Renal cortex interstitium (tissue), 11 donors: ENCODE measurements at regions not wholly inside any gene's neighbourhood (a gene's known extent, or its start where the extent isn't known, plus 50 kb on each side); places are given as distances from the start of the nearest gene placed in this dataset.
"Not testable (repeated sequence)": the region's sequence is repeated elsewhere in the genome, so short reads cannot be mapped to it uniquely, and the experiment has no call there.

Source experiments
- DNase-seq, 11 donors: peaks; one replicate each; pipeline ENCODE4 v3.0.0-alpha.2; 2013; ENCODE audit warnings: low read depth in 9 of 11, low spot score in 4 of 11; ENCODE audit errors: extremely low read depth in 1 of 11

- DNase-seq = no peak
Measured at GRCh38 chr1:219741011-219741970, 128.4 kb upstream of the ZC3H11B start.

DNA sequence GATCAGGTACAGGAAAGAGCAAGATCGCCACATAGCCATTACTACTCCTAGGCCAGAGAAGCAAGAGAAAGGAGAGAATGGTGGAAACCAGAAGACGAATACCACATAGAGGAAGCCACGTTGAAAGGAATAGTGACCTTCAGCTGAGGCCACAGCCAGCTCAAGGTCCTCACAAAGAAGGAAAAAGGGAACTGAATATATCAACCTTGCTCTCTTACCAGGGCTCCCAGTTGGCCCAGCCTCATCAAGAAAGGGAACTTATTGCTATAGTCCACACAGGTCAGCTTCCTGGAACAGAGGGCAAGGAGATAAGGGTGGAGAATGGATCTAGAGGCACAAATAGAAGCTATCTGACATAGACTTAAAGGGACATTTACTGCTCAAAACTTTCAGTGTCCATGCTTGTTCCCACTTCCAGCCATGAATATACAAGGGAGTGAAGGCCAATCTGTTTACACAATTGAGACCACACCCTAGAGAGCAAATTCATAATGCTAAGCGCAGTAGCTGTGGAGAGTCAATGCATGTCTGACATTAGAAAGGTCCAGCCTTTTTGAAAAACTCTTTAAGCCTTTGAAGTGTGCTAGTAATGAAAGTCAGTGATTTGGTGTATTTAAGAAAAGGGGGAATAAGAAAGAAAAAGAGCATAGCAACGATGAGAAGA is 120.7 kb upstream of the ZC3H11B start:
- DNase-seq = no peak

DNA sequence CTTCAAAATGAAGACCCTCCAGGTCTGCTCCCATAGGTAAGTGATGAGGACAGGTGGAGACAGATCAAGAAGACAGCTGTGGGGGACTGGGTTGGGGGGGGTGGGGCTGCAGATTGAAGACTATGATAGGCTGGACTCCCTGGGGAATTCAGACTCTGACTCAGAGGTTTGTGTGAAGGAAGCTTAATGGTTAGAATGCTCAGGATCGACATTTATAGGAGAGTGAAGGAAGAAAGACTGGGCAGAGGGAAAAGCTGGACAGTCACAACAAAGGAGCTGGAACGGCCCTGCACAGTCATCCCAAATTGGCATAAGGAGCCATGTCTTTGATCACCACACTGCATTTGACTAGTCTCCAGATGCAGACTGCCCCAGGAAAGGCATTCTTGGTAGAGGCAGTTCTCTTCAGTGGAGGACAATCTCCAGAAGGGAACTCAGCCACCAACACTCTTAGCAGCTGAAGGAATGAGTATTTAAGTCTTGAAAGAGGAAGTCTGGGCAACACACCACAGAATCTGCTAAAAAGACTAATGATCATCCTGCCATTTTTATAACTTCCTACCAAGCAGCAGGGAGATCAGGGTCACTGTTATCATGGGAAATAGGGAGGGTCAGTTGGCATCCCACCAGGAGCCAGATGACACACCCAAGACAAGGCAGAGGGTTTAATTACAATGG is 120.0 kb upstream of the ZC3H11B start:
- no peak for DNase-seq

GRCh38 chr1:219731771-219732170 is 118.9 kb upstream of the ZC3H11B start:
- no peak for DNase-seq

GRCh38 chr1:219726480-219727272 is 113.8 kb upstream of the ZC3H11B start:
- DNase-seq = no peak

- DNase-seq = no peak
Measured at GRCh38 chr1:219724440-219724839, 111.5 kb upstream of the ZC3H11B start.

GRCh38 chr1:219717536-219717935 is 104.6 kb upstream of the ZC3H11B start:
- DNase-seq = no peak

DNA sequence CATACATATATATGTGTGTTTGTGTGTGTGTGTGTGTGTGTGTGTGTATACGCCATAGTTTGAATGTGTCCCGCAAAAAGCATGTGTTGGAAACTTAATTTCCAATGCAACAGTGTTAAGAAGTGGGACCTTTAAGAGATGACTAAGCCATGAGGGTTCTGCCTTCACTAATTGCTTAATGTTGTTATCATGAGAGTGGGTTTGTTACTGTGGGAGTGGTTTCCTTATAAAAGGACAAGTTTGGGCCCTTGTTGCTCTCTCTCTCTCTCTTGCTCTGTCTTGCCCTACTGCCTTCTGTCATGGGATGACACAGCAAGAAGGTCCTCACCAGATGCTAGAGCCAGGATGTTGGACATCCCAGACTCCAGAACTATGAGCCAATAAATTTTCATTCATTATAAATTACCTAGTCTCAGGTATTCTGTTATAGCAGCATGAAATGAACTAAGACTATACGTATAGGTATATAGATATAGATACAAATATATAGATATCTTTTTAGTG is 103.8 kb upstream of the ZC3H11B start:
- DNase-seq = no peak

GRCh38 chr1:219713981-219714381 is 101.1 kb upstream of the ZC3H11B start:
- DNase-seq = no peak

DNA sequence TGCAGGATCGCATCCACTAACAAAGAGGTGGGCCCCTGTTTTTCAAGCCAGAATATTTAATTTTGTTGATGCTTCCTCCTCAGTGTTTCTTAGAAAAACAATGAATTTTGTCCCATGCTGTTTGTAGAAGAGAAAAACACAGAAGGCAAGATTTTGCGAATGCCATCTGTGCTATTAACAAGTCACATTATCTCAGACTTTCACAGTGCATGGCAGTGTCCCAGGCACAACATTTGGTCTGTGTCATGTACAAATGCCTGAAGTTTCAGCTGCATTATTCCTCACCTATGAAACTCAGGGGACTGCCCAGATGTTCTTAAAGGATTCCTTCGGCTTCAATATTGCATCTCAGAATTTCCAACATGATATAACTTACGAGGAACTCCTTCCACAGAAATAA is 99.6 kb upstream of the ZC3H11B start:
- no peak for DNase-seq

DNA sequence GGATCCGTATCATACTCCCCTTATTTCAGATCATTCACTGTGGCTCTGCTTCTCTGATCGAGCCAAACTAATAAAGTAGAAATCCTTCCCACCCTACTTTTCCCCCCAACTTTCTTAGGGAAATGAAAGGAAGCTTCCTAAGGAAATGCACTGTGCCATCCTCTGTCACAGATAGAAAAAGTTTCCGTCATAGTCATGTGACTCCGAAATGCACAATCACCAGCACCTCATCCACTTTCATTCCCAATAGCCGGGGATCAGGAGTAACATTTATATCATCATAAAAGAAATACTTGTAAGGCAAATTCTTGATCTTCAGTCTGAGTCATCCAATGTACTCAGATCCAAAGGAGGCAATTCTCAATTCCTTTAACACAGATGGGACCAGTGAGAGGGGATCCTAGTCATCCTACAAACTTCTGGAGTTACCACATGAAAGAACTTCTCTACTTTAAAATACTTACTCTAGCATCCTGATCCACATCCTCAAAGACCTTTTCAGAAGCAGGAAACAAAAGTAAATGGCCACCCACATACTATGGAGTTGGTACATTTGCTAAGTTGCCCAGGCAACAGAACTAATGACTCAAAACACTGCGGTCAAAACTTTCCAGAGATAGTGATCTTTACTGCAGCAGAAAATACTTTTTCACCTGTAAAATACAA is 97.8 kb upstream of the ZC3H11B start:
- DNase-seq = peak in 3 of 11 donors; percentile 2 to 8 (median 6)

DNA sequence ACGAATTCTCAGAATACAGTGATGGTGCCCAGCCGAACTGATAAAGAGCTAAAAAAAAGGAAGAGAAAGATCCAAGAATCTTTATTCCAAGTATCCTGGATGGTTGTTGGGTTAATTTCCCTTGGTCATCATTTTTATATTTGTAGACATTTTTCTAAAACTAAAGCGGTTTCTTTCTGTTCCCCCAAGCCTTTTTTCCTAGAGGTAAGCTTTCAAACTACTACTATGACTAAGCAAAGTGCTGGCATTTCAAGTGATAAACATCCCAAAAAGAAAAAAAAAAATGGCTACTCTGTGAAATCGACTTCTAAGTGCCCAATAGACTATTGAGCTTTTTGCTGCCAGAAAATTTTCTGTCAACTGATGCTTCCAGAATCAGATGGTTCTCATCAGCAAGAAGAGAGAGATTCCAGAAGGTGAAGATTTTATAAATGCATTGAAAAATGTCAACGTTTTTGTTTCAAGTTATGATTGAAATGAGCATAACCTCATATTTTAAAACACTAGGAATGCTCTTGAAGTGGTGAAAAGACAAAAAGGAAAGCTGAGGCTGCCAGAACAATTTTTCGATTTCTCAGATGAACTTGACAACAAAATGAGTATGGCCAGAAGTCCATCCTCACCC is 96.1 kb upstream of the ZC3H11B start:
- no peak for DNase-seq

- not testable (repeated sequence) for DNase-seq
Measured at GRCh38 chr1:219707885-219708284, 95.0 kb upstream of the ZC3H11B start.

DNA sequence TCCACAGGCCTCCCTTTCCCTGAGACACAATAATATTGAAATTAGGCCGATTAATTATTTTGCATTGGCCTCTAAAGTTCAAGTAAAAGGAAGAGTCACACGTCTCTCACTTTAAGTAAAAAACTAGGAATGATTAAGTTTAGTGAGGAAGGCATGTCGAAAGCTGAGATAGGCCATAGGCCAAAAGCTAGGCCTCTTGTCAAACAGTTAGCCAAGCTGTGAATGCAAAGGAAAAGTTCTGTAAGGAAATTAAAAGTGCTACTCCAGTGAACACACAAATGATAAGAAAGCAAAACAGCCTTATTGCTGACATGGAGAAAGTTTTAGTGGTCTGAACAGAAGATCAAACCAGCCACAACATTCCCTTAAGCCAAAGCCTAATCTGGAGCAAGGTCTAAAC is 91.4 kb upstream of the ZC3H11B start:
- not testable (repeated sequence) for DNase-seq

- DNase-seq = no peak
Measured at GRCh38 chr1:219703368-219703639, 90.4 kb upstream of the ZC3H11B start.

DNA sequence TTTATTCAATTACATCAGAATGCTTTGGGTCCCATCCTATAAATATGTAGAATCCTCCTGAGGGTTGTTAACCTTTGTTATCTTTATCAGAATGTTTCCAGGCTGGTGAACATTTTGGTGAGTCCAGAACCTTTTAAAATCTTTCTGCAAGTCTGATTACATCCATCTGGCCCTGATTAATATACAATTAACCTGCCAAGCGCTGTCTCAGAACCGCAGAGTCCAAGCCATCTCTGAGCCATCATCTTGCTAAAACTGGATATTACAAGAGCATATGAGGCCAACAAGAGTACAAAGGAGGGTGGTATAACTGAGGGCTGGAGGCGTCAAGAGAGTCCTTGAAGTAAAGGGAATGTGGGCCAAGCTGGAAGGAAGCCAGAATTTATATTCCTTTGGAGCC is 88.6 kb upstream of the ZC3H11B start:
- no peak for DNase-seq

DNA sequence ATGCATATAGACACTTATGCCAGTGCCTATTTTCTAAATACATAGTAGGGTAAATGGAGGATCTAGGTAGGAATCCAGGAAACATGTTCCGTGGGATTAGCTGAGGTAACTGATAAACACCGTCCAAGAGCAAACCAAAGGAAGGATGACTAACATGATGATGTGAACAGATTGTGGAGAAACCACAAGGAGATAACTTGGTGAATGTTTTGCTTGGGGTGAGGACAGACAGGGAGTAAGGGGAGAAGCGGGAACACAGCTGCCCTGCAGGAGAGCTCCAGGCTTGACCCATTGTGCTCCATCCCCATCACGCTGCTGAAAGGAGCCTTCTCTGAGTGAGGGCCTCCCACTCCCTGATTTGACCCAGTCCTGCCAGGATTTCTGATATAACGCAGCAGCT is 87.0 kb upstream of the ZC3H11B start:
- no peak for DNase-seq

- no peak for DNase-seq
Measured at GRCh38 chr1:219697682-219698081, 84.8 kb upstream of the ZC3H11B start.
